GM12878 (cell line): ENCODE measurements at regions not wholly inside any gene's neighbourhood (a gene's known extent, or its start where the extent isn't known, plus 50 kb on each side); places are given as distances from the start of the nearest gene placed in this dataset.
"Not testable (repeated sequence)": the region's sequence is repeated elsewhere in the genome, so short reads cannot be mapped to it uniquely, and the experiment has no call there.

Source experiments
- ATAC-seq: fragments of 200-7000 bp; cut with Tn5 transposase; 3 replicates; pipeline ENCODE4 v1.9.1; 2020; ENCODE audit warnings: mild to moderate bottlenecking, moderate library complexity
- BruUV-seq: library from RNA; stranded (reverse); fragments of 400-500 nt; replicated peaks from 2 replicates; lab custom pipeline; 2021; lab: Mats Ljungman, UMichigan
- CTCF ChIA-PET: fragments of 300-600 bp; sonication (Branson Sonifier 250); formaldehyde crosslinking; extraction: SDS; loops from one replicate; lab custom pipeline; 2021; ENCODE audit warnings: inconsistent platforms; lab: Yijun Ruan, JAX
- POLR2A ChIA-PET: fragments of 350-600 bp; formaldehyde crosslinking; extraction: SDS; loops from one replicate; lab custom pipeline; 2021; ENCODE audit warnings: inconsistent platforms; lab: Charles Lee
- RAD21 ChIA-PET: fragments of 300-600 bp; sonication (Branson Sonifier 250); formaldehyde crosslinking; loops from one replicate; lab custom pipeline; 2023; ENCODE audit warnings: antibody characterized with exemption; ENCODE audit not compliant: unreplicated experiment; lab: Charles Lee
- SMC1A ChIA-PET: fragments of 300-600 bp; sonication (Branson Sonifier 250); formaldehyde crosslinking; loops from one replicate; lab custom pipeline; 2023; ENCODE audit not compliant: unreplicated experiment, uncharacterized antibody; lab: Charles Lee
- DNase-seq: peaks from one replicate; pipeline ENCODE4 v3.0.0-alpha.2; 2011; ENCODE audit warnings: low read depth, low spot score
- FAIRE-seq: peaks from 3 replicates; lab custom pipeline; 2011; peaks lifted over from hg19 to GRCh38; lab: Jason Lieb, UNC
- H2AFZ ChIP-seq: 2 replicates; pipeline ENCODE4 v1.6.0; 2011; ENCODE audit warnings: low read depth, low read length, control low read depth; ENCODE audit not compliant: control insufficient read depth
- H3K27ac ChIP-seq: 2 replicates; pipeline ENCODE4 v1.5.1; 2011; ENCODE audit warnings: control low read depth; ENCODE audit not compliant: control insufficient read depth, insufficient read depth
- H3K27me3 ChIP-seq, 2 experiments: replicated peaks in 1 of 2; 2 replicates each; pipeline versions ENCODE4 v1.6.0 to v1.6.1; 2011; ENCODE audit warnings: low read length in 1 of 2; ENCODE audit not compliant: control insufficient read depth in 2 of 2, insufficient read depth in 2 of 2
- H3K36me3 ChIP-seq, 2 experiments: 2 replicates each; pipeline ENCODE4 v1.5.1; 2011; ENCODE audit warnings: low read length in 1 of 2; ENCODE audit not compliant: control insufficient read depth in 2 of 2, insufficient read depth in 2 of 2
- H3K4me1 ChIP-seq: 2 replicates; pipeline ENCODE4 v1.6.1; 2011; ENCODE audit warnings: mild to moderate bottlenecking, low read length, moderate library complexity, mixed read lengths; ENCODE audit not compliant: control insufficient read depth, insufficient read depth
- H3K4me2 ChIP-seq: 2 replicates; pipeline ENCODE4 v1.6.0; 2011; ENCODE audit warnings: control low read depth; ENCODE audit not compliant: control insufficient read depth, insufficient read depth
- H3K4me3 ChIP-seq: fragments of 200-600 bp; sonication (generic); 2 replicates; pipeline ENCODE4 v1.5.1; 2016
- H3K79me2 ChIP-seq: 2 replicates; pipeline ENCODE4 v1.6.0; 2011; ENCODE audit warnings: low read length; ENCODE audit not compliant: control insufficient read depth, insufficient read depth
- H3K9ac ChIP-seq: 2 replicates; pipeline ENCODE4 v1.8.0; 2011; ENCODE audit warnings: low read length, control low read depth, mixed read lengths; ENCODE audit not compliant: control insufficient read depth, insufficient read depth
- H3K9me3 ChIP-seq: replicated peaks from 3 replicates; pipeline ENCODE4 v1.5.1; 2011; ENCODE audit warnings: mild to moderate bottlenecking, low read length; ENCODE audit not compliant: control insufficient read depth, insufficient read depth
- H4K20me1 ChIP-seq: 2 replicates; pipeline ENCODE4 v1.6.0; 2011; ENCODE audit not compliant: control insufficient read depth, insufficient read depth
- BRCA1 ChIP-seq: IDR thresholded peaks from 2 replicates; pipeline ENCODE4 v1.6.1; 2011; ENCODE audit warnings: low read depth, low read length, improper control_type of control experiment
- CHD1 ChIP-seq: IDR thresholded peaks from 2 replicates; pipeline ENCODE4 v1.6.1; 2012; ENCODE audit warnings: low read depth, low read length, improper control_type of control experiment
- ESRRA ChIP-seq: IDR thresholded peaks from 2 replicates; pipeline ENCODE4 v1.6.1; 2012; ENCODE audit warnings: mild to moderate bottlenecking, low read length, improper control_type of control experiment
- JUND ChIP-seq: IDR thresholded peaks from 2 replicates; pipeline ENCODE4 v1.6.1; 2012; ENCODE audit warnings: low read depth, mild to moderate bottlenecking, low read length, improper control_type of control experiment, moderate library complexity
- LARP7 ChIP-seq: fragments of 450-650 bp; IDR thresholded peaks from 2 replicates; pipeline ENCODE4 v1.6.1; 2017; ENCODE audit warnings: mild to moderate bottlenecking
- NFIC ChIP-seq: IDR thresholded peaks from 2 replicates; pipeline ENCODE4 v1.6.1; 2012; ENCODE audit warnings: low read depth, mild to moderate bottlenecking, inconsistent platforms, low read length, moderate library complexity
- NR2C2 ChIP-seq: IDR thresholded peaks from 2 replicates; pipeline ENCODE4 v1.6.1; 2011; ENCODE audit warnings: borderline replicate concordance, low read depth; ENCODE audit not compliant: control insufficient read depth, insufficient read length
- POLR2AphosphoS5 ChIP-seq: IDR thresholded peaks from 2 replicates; pipeline ENCODE4 v1.6.1; 2011; ENCODE audit warnings: mild to moderate bottlenecking, low read length, inconsistent platforms
- RAD21 ChIP-seq: IDR thresholded peaks from 2 replicates; pipeline ENCODE4 v1.6.1; 2011; ENCODE audit warnings: mild to moderate bottlenecking, low read depth, low read length, moderate library complexity; ENCODE audit not compliant: insufficient read depth
- RFX5 ChIP-seq: IDR thresholded peaks from 2 replicates; pipeline ENCODE4 v1.6.1; 2011; ENCODE audit warnings: low read depth, low read length, improper control_type of control experiment
- SREBF2 ChIP-seq: IDR thresholded peaks from 2 replicates; pipeline ENCODE4 v1.6.1; 2012; ENCODE audit warnings: mild to moderate bottlenecking, low read length
- WRNIP1 ChIP-seq: IDR thresholded peaks from 2 replicates; pipeline ENCODE4 v1.6.1; 2011; ENCODE audit warnings: low read depth, low read length, improper control_type of control experiment, borderline replicate concordance
- ZNF622 ChIP-seq: fragments of 450-650 bp; IDR thresholded peaks from 2 replicates; pipeline ENCODE4 v1.6.1; 2017; ENCODE audit warnings: mild to moderate bottlenecking, inconsistent platforms
- WGBS: methylation state at CpG from one replicate; pipeline ENCODE4 v1.1.6; 2016; ENCODE audit warnings: low lambda C conversion rate; ENCODE audit not compliant: insufficient replicate concordance, insufficient coverage; ENCODE audit errors: missing lambda C conversion rate; 5-methylcytosine and 5-hydroxymethylcytosine counted together
- in situ Hi-C: fragments of 300-500 bp; cut with MboI; formaldehyde crosslinking; loops from 9 replicates; pipeline ENCODE4 v1.14.3; 2018; ENCODE audit warnings: mixed read lengths
- intact Hi-C: fragments of 100-400 bp; cut with micrococcal nuclease; formaldehyde crosslinking; loops from one replicate; pipeline ENCODE4 v1.14.2; 2022; ENCODE audit not compliant: unreplicated experiment
- TF ChIP-seq, protein P1 (sequence below): fragments of 450-650 bp; IDR thresholded peaks from 2 replicates; pipeline ENCODE4 v1.6.1; 2017; ENCODE audit warnings: antibody characterized with exemption, mild to moderate bottlenecking, moderate library complexity

DNA sequence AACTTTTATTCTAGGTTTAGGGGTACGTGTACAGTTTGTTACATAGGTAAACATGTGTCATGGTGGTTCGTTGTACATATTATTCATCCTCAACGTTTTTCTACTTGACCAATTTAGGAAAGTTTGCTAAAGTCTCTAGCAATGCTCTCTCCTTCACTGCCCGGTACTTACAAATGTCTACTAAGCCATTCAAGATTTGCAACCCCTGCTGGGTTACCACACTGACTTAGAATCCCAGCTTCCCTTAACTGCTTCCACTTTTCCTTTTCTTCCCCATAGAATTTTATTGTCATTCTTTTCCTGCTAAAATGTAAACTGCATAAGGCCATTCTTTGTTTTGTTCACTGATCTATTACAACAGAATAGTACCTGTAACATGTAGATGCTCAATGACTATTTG is 97.4 kb downstream of the SMPDL3A start (continued):
- TF ChIP-seq RFX5, result no peak
- TF ChIP-seq, all 136 proteins: peak for 0

DNA sequence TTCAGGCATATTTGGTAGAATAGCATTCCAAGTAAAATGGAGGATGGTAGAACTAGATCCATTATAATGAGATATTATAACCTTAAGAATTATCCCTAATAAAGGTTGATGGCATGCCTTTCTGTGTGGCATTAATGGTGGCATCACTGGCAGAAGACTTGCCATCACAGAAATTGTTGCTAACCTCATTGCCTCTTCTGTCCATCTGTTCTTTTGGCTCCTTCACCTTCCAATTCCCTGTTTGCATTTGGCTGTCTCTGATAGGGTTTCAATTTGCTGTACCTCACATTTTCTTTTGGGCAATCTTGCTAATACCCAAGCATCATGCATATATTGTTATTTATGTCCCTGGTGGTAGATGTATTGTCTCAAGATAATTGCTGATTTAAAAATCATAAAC is 98.9 kb downstream of the SMPDL3A start:
- H3K79me2 ChIP-seq, result no peaks in the 10 kb centered on the region
- H3K36me3 ChIP-seq, result no peaks in the 10 kb centered on the region
- H3K4me3 ChIP-seq, result no peak overlapping the region
- H3K9ac ChIP-seq, result no peak overlapping the region
- no TSS peak for BruUV-seq
- SMC1A ChIA-PET, result interaction anchor here (2.0 kb wide), 1 partner anchor 16 kb away, joined by 6 read pairs; no protein-coding TSS in a partner anchor
- ATAC-seq, result no peak
- H2AFZ ChIP-seq, result no peak overlapping the region
- no peaks in the 10 kb centered on the region for H3K9me3 ChIP-seq
- H3K4me2 ChIP-seq, result no peak overlapping the region
- TF ChIP-seq JUND (no peak), ZNF622 (no peak), SREBF2 (no peak), POLR2AphosphoS5 (no peak), NFIC (no peak), NR2C2 (no peak), LARP7 (no peak), ESRRA (no peak), CHD1 (no peak), WRNIP1 (no peak), RAD21 (no peak), BRCA1 (no peak)
- TF ChIP-seq, protein P1, sequence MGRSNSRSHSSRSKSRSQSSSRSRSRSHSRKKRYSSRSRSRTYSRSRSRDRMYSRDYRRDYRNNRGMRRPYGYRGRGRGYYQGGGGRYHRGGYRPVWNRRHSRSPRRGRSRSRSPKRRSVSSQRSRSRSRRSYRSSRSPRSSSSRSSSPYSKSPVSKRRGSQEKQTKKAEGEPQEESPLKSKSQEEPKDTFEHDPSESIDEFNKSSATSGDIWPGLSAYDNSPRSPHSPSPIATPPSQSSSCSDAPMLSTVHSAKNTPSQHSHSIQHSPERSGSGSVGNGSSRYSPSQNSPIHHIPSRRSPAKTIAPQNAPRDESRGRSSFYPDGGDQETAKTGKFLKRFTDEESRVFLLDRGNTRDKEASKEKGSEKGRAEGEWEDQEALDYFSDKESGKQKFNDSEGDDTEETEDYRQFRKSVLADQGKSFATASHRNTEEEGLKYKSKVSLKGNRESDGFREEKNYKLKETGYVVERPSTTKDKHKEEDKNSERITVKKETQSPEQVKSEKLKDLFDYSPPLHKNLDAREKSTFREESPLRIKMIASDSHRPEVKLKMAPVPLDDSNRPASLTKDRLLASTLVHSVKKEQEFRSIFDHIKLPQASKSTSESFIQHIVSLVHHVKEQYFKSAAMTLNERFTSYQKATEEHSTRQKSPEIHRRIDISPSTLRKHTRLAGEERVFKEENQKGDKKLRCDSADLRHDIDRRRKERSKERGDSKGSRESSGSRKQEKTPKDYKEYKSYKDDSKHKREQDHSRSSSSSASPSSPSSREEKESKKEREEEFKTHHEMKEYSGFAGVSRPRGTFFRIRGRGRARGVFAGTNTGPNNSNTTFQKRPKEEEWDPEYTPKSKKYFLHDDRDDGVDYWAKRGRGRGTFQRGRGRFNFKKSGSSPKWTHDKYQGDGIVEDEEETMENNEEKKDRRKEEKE, result no peak
- intact Hi-C loops, result no loop called here
- no peaks in the 10 kb centered on the region for H3K27me3 ChIP-seq
- no peak overlapping the region for H3K27ac ChIP-seq
- RAD21 ChIA-PET, result no interaction called here
- no peaks in the 10 kb centered on the region for H4K20me1 ChIP-seq
- POLR2A ChIA-PET, result no interaction called here
- no peaks in the 10 kb centered on the region for H3K4me1 ChIP-seq
- no peak for FAIRE-seq
- in situ Hi-C loops, result no loop called here
- CTCF ChIA-PET, result no interaction called here
- no peak for DNase-seq

DNA sequence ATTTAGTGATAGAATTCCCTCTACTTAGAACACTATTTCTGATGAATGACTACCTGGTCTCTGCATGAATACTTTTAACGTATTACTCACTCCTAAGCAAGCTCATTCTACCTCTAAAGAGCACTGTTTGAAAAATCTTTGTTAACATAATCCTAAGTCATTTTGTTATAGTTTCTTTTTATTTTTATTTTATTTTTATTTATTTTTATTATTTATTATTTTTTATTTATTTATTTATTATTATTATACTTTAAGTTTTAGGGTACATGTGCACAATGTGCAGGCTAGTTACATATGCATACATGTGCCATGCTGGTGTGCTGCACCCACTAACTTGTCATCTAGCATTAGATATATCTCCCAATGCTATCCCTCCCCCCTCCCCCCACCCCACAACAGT is 99.6 kb downstream of the SMPDL3A start:
- RAD21 ChIA-PET, FAIRE-seq, in situ Hi-C loops, intact Hi-C loops, H3K9me3 ChIP-seq, CTCF ChIA-PET, H3K4me3 ChIP-seq, H3K4me1 ChIP-seq, H3K27me3 ChIP-seq, H3K79me2 ChIP-seq, DNase-seq, H3K27ac ChIP-seq, H4K20me1 ChIP-seq, BruUV-seq, H3K4me2 ChIP-seq, POLR2A ChIA-PET, ATAC-seq, H3K9ac ChIP-seq, H3K36me3 ChIP-seq, H2AFZ ChIP-seq: not testable (repeated sequence)
- WGBS, result 69% methylated on average over 1 of the region's 1 CpG
- SMC1A ChIA-PET, result interaction anchor here (0.7 kb wide), 1 partner anchor 19 kb away, joined by 3 read pairs; no protein-coding TSS in a partner anchor
